ENCODE measurements at regions not wholly inside any gene's neighbourhood (a gene's known extent, or its start where the extent isn't known, plus 50 kb on each side); places are given as distances from the start of the nearest gene placed in this dataset.
"Not testable (repeated sequence)": the region's sequence is repeated elsewhere in the genome, so short reads cannot be mapped to it uniquely, and the experiment has no call there.

DNA sequence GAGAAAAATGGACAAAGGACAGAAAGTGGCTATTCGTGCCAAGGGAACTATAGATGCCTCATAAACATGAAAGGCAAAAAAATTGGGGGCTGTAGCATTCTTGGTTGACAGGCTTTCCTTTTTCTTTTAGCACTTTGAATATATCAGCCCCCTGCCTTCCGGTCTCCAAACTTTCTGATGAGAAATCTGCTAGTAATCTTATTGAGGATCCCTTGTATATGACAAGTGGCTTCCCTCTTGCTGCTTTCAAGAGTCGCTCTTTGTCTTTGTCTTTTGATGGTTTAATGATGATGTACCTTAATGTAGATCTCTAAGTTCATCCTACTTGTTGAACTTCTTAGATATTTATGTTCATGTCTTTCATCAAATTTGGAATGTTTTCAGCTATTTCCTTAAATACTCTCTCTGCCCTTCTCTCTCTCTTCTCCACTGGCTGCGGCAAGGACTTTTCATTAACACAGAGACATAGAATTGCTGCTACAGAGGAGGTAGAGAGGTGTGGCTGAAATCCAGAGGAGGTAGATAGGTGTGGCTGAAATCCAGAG is 59.4 kb upstream of the EPHB3 start:
- no peak for TF ChIP-seq CTCF (IDR thresholded peaks at IDR 0.05; ENCODE audit: control insufficient read depth, insufficient read depth, low read depth, low read length, missing control alignments)
- no peak for DNase-seq (ENCODE audit: low read depth)
- H3K4me3 ChIP-seq (ENCODE audit: control insufficient read depth, low read depth, low read length): no peak overlapping the region

- not testable (repeated sequence) for H3K4me3 ChIP-seq (ENCODE audit: control insufficient read depth, low read depth, low read length)
These were observed 58.7 kb upstream of the EPHB3 start for GRCh38 chr3:184502841-184503240.

GRCh38 chr3:184503647-184504046 is 57.9 kb upstream of the EPHB3 start:
- no peak for DNase-seq (ENCODE audit: low read depth)
- H3K4me3 ChIP-seq (ENCODE audit: control insufficient read depth, low read depth, low read length): no peak overlapping the region
- no peak for TF ChIP-seq CTCF (IDR thresholded peaks at IDR 0.05; ENCODE audit: control insufficient read depth, insufficient read depth, low read depth, low read length, missing control alignments)

More at GRCh38 chr3:184502841-184503240, 58.7 kb upstream of the EPHB3 start:
- DNase-seq (ENCODE audit: low read depth): not testable (repeated sequence)

GRCh38 chr3:184505076-184505878 is 56.3 kb upstream of the EPHB3 start:
- H3K4me3 ChIP-seq (ENCODE audit: control insufficient read depth, low read depth, low read length): no peak overlapping the region
- DNase-seq (ENCODE audit: low read depth): peak; percentile 8
- no peak for TF ChIP-seq CTCF (IDR thresholded peaks at IDR 0.05; ENCODE audit: control insufficient read depth, insufficient read depth, low read depth, low read length, missing control alignments)

DNA sequence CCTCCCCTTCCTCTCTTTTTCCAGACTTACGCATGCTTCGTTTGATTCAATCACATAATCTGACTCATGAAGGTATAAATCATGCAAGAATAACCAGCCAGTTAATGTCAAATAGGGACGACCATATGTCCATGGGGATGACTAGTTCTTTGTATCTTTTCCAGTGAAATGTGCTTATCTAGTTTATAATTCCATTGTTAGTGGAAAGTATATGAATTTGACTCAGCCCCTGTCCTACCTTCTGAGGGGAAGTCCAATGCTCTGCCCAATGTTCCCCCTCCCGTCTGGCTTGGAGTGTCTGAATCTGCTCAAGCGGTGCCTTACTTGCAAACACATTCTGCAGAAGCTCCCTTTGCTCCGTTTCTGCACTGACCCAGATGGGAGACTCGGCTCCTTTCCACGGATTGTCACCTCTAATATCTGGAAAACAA is 55.0 kb upstream of the EPHB3 start:
- no peak for TF ChIP-seq CTCF (IDR thresholded peaks at IDR 0.05; ENCODE audit: control insufficient read depth, insufficient read depth, low read depth, low read length, missing control alignments)
- H3K4me3 ChIP-seq (ENCODE audit: control insufficient read depth, low read depth, low read length): no peak overlapping the region
- DNase-seq (ENCODE audit: low read depth): peak; percentile 46

DNA sequence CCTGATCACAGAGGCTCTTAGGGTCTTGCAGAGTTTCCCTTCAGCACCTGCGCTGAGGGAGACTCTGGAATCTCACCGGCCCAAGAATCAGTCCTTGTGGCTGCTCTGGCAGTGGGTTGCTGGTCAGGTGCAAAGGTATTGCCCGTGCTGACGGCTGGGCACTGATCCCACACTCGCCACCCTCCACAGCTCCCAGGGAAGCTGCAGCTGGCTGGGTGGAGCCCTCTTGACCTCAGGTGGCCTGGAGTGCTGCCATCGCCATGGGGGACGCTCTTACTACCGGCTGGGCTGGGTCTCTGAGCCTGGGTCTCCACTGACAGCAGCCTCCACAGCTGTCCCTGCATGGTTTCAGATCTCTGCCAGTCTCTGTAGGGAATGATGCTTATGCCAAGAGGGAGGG is 52.6 kb upstream of the EPHB3 start:
- no peak overlapping the region for H3K4me3 ChIP-seq (ENCODE audit: control insufficient read depth, low read depth, low read length)
- no peak for DNase-seq (ENCODE audit: low read depth)
- TF ChIP-seq CTCF (IDR thresholded peaks at IDR 0.05; ENCODE audit: control insufficient read depth, insufficient read depth, low read depth, low read length, missing control alignments): no peak

- DNase-seq (ENCODE audit: low read depth): no peak
- H3K4me3 ChIP-seq (ENCODE audit: control insufficient read depth, low read depth, low read length): no peak overlapping the region
- no peak for TF ChIP-seq CTCF (IDR thresholded peaks at IDR 0.05; ENCODE audit: control insufficient read depth, insufficient read depth, low read depth, low read length, missing control alignments)
These were observed 49.8 kb upstream of the EPHB3 start for GRCh38 chr3:184511741-184512140.

All from AG09309 (cell line).